ENCODE measurements at regions not wholly inside any gene's neighbourhood (a gene's known extent, or its start where the extent isn't known, plus 50 kb on each side); places are given as distances from the start of the nearest gene placed in this dataset.

- H3K36me3 Mint-ChIP-seq, result peaks cover 0 to 9% of the 10 kb centered on the region in 2 donors
- ATAC-seq (no peak), DNase-seq (ENCODE audit: low spot score in 2 of 2) (no peak)
- peaks cover 0 to 9% of the 10 kb centered on the region in 2 donors for H3K9me3 Mint-ChIP-seq
- H3K27ac Mint-ChIP-seq, result no peak overlapping the region
These were observed 345.8 kb upstream of the CCDC196 start for GRCh38 chr14:66140213-66140918.

- Mint-ChIP-seq H3K9me3 (peaks cover 0 to 9% of the 10 kb centered on the region in 2 donors), H3K27ac (no peak overlapping the region), H3K36me3 (peaks cover 0 to 9% of the 10 kb centered on the region in 2 donors)
- DNase-seq (ENCODE audit: low spot score in 2 of 2), result no peak
- no peak for ATAC-seq
These were observed 345.2 kb upstream of the CCDC196 start for GRCh38 chr14:66140963-66141362.

DNA sequence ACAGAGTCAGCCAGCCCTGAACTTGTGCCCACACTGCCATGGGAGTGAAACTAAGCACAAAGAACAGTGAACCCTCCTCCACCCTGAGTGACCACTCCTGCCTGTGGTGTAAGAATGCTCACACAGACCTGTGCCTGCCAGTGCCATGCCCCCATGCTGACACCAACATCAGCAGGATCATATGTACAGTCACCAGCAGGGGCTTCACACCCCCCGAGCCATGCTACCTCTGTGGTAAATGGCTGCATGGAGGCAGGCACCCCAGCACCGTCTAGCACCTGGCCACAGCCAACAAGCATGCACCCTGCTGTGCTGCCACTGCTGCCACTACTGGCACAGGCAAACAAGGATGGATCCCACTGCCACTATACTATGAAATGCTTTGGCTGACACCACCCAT is 344.4 kb upstream of the CCDC196 start:
- DNase-seq (ENCODE audit: low spot score in 2 of 2), result no peak
- Mint-ChIP-seq H3K27ac (no peak overlapping the region), H3K9me3 (peaks cover 0 to 9% of the 10 kb centered on the region in 2 donors)

GRCh38 chr14:66143387-66144112 is 342.6 kb upstream of the CCDC196 start:
- ATAC-seq, result no peak

More for the DNA sequence above, 344.4 kb upstream of the CCDC196 start:
- no peak for ATAC-seq
- H3K36me3 Mint-ChIP-seq, result peaks cover 0 to 9% of the 10 kb centered on the region in 2 donors

GRCh38 chr14:66152302-66152701 is 333.9 kb upstream of the CCDC196 start:
- H3K36me3 Mint-ChIP-seq, result no peaks in the 10 kb centered on the region
- DNase-seq (ENCODE audit: low spot score in 2 of 2), result no peak
- ATAC-seq, result no peak
- H3K27ac Mint-ChIP-seq, result no peak overlapping the region
- no peaks in the 10 kb centered on the region for H3K9me3 Mint-ChIP-seq

More at GRCh38 chr14:66143387-66144112, 342.6 kb upstream of the CCDC196 start:
- Mint-ChIP-seq H3K9me3 (peaks cover 0 to 9% of the 10 kb centered on the region in 2 donors), H3K27ac (no peak overlapping the region), H3K36me3 (peaks cover 0 to 9% of the 10 kb centered on the region in 2 donors)
- DNase-seq (ENCODE audit: low spot score in 2 of 2), result no peak

GRCh38 chr14:66152747-66153146 is 333.4 kb upstream of the CCDC196 start:
- Mint-ChIP-seq H3K36me3 (no peaks in the 10 kb centered on the region), H3K9me3 (no peaks in the 10 kb centered on the region), H3K27ac (no peak overlapping the region)
- DNase-seq (ENCODE audit: low spot score in 2 of 2) (no peak), ATAC-seq (no peak)

DNA sequence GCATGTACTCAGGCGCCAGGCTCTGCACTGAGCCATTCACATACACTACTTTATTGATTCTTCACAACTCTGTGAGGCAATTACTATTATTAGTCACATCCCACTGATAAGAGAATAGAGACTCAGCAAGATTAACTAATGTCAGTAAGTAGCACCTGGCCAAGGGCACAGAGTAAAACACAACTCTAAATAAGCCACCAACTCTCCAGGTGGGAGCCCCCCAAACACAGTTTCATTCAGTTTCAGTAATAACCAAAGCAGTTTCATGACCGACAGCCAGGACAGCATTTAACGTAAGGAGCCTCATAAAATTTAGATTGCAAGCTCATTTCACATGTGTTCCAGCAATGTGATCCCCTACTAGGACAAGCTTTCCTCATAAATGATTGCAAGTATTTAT is 323.1 kb upstream of the CCDC196 start:
- no peak overlapping the region for H3K27ac Mint-ChIP-seq
- ATAC-seq (no peak), DNase-seq (ENCODE audit: low spot score in 2 of 2) (no peak)
- H3K36me3 Mint-ChIP-seq, result no peaks in the 10 kb centered on the region
- peaks cover 0 to 7% of the 10 kb centered on the region in 2 donors for H3K9me3 Mint-ChIP-seq

- H3K36me3 Mint-ChIP-seq, result no peaks in the 10 kb centered on the region
- no peak for DNase-seq (ENCODE audit: low spot score in 2 of 2)
- H3K27ac Mint-ChIP-seq, result no peak overlapping the region
- H3K9me3 Mint-ChIP-seq, result peaks cover 0 to 7% of the 10 kb centered on the region in 2 donors
- ATAC-seq, result no peak
These were observed 320.8 kb upstream of the CCDC196 start for GRCh38 chr14:66165337-66165736.

DNA sequence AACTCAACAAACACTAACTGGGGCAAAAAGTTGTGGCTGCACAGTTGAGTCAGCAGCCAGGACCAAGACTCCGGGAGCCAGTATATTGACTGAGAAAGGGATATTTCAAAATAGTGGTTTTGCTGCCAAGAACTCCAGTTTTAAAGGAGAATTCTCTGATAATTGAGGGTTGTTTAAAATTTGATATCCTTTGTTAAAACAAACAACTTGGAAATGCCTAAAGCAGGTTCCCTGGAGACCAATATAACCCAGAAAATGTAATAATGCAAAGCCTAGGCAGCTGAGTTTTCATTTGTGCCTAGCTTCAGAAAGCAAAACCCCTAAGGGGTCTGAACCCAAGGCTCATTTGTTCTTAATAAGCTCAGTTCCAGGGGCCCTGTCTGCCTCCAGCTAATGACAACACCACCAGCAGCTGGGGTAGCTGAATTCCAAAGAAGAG is 311.7 kb upstream of the CCDC196 start:
- DNase-seq (ENCODE audit: low spot score in 2 of 2) (no peak), ATAC-seq (no peak)
- Mint-ChIP-seq H3K9me3 (no peaks in the 10 kb centered on the region), H3K27ac (no peak overlapping the region), H3K36me3 (no peaks in the 10 kb centered on the region)

GRCh38 chr14:66177935-66178334 is 308.2 kb upstream of the CCDC196 start:
- no peak overlapping the region for H3K27ac Mint-ChIP-seq
- H3K9me3 Mint-ChIP-seq, result no peaks in the 10 kb centered on the region

GRCh38 chr14:66196670-66197069 is 289.5 kb upstream of the CCDC196 start:
- no peak for DNase-seq (ENCODE audit: low spot score in 2 of 2)
- no peak for ATAC-seq
- no peak overlapping the region for H3K27ac Mint-ChIP-seq
- peaks cover 11 to 17% of the 10 kb centered on the region in 2 donors for H3K36me3 Mint-ChIP-seq
- H3K9me3 Mint-ChIP-seq, result no peaks in the 10 kb centered on the region

More at GRCh38 chr14:66177935-66178334, 308.2 kb upstream of the CCDC196 start:
- DNase-seq (ENCODE audit: low spot score in 2 of 2) (no peak), ATAC-seq (no peak)
- no peaks in the 10 kb centered on the region for H3K36me3 Mint-ChIP-seq

GRCh38 chr14:66197276-66197675 is 288.9 kb upstream of the CCDC196 start:
- ATAC-seq, result no peak
- H3K9me3 Mint-ChIP-seq, result no peaks in the 10 kb centered on the region
- DNase-seq (ENCODE audit: low spot score in 2 of 2), result no peak
- H3K36me3 Mint-ChIP-seq, result peaks cover 12 to 19% of the 10 kb centered on the region in 2 donors
- H3K27ac Mint-ChIP-seq, result no peak overlapping the region

- ATAC-seq (no peak), DNase-seq (ENCODE audit: low spot score in 2 of 2) (no peak)
- H3K9me3 Mint-ChIP-seq, result peaks cover 11 to 24% of the 10 kb centered on the region in 2 donors
- H3K36me3 Mint-ChIP-seq, result peaks cover 23% of the 10 kb centered on the region in 2 donors
- no peak overlapping the region for H3K27ac Mint-ChIP-seq
These were observed 279.6 kb upstream of the CCDC196 start for GRCh38 chr14:66206554-66206953.

- Mint-ChIP-seq H3K9me3 (peaks cover 7 to 15% of the 10 kb centered on the region in 2 donors), H3K36me3 (peaks cover 8 to 10% of the 10 kb centered on the region in 2 donors), H3K27ac (no peak overlapping the region)
- DNase-seq (ENCODE audit: low spot score in 2 of 2), result no peak
- ATAC-seq, result no peak
These were observed 269.4 kb upstream of the CCDC196 start for GRCh38 chr14:66216763-66217162.

GRCh38 chr14:66219886-66220285 is 266.3 kb upstream of the CCDC196 start:
- Mint-ChIP-seq H3K9me3 (peaks cover 7 to 9% of the 10 kb centered on the region in 2 donors), H3K27ac (no peak overlapping the region), H3K36me3 (peaks cover 8 to 10% of the 10 kb centered on the region in 2 donors)
- ATAC-seq, result no peak
- DNase-seq (ENCODE audit: low spot score in 2 of 2), result no peak

DNA sequence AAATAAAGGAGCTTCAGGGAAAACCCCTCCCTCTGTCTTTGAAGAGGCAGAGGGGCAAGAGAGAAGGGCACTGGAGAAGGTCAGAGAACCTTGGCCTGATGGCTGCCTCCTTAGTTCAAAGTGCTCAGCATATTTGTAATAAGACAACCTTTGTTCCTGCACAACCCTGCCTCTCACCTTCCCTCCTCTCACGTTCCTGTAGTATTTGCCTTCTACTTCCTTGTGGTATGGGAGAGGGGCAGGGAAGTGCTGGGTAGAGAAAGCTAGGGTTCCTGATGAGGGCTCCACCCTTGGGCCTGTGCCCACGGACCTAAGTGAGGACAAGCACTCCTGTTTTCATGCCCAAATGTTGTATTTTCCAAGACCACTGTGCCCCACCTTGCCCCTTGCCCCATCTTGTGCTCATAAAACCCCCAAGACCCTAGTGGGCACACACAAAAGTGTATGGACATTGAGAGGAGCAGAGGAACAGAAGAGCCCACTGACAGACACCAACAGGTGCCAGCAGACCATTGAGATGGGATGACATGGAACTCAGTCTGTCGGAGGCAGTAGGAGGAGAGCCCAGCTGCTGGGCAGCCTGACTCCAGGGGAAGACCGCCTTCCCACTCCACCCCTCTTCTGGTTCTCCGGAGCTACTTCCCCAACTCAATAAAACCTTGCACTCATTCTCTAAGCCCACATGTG is 261.5 kb upstream of the CCDC196 start:
- Mint-ChIP-seq H3K36me3 (peaks cover 0 to 16% of the 10 kb centered on the region in 2 donors), H3K27ac (no peak overlapping the region), H3K9me3 (peaks cover 6 to 13% of the 10 kb centered on the region in 2 donors)
- ATAC-seq (no peak), DNase-seq (ENCODE audit: low spot score in 2 of 2) (no peak)

DNA sequence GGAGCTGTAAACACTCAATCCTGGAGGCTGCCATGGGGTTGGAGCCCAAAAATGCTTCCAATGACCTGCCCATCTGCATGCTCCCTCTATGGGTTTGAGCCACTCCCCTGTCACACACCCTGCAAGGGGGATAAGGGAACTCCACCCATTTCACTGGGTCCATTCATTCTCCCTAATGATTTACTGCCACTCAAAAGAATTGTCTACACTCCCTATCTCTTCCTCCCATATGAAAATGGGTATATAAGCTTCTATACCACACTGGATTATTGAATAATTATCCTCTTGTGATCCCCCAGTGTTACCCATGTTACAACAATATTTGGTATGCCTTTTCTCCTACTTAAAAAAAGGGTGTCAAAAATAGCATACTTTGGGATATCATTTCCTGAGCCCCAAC is 260.8 kb upstream of the CCDC196 start:
- peaks cover 6 to 13% of the 10 kb centered on the region in 2 donors for H3K9me3 Mint-ChIP-seq
- no peak overlapping the region for H3K27ac Mint-ChIP-seq
- ATAC-seq, result no peak
- peaks cover under 1 to 16% of the 10 kb centered on the region in 2 donors for H3K36me3 Mint-ChIP-seq
- DNase-seq (ENCODE audit: low spot score in 2 of 2), result no peak
